ENCODE measurements at regions not wholly inside any gene's neighbourhood (a gene's known extent, or its start where the extent isn't known, plus 50 kb on each side); places are given as distances from the start of the nearest gene placed in this dataset.

- CTCF ChIA-PET, result interaction anchor here (0.9 kb wide), 1 partner anchor 797 kb away, joined by 3 read pairs; no protein-coding TSS in a partner anchor
- no peaks in the 10 kb centered on the region for H3K36me3 Mint-ChIP-seq (ENCODE audit: insufficient read depth, unreplicated experiment)
- TF ChIP-seq, protein P1, sequence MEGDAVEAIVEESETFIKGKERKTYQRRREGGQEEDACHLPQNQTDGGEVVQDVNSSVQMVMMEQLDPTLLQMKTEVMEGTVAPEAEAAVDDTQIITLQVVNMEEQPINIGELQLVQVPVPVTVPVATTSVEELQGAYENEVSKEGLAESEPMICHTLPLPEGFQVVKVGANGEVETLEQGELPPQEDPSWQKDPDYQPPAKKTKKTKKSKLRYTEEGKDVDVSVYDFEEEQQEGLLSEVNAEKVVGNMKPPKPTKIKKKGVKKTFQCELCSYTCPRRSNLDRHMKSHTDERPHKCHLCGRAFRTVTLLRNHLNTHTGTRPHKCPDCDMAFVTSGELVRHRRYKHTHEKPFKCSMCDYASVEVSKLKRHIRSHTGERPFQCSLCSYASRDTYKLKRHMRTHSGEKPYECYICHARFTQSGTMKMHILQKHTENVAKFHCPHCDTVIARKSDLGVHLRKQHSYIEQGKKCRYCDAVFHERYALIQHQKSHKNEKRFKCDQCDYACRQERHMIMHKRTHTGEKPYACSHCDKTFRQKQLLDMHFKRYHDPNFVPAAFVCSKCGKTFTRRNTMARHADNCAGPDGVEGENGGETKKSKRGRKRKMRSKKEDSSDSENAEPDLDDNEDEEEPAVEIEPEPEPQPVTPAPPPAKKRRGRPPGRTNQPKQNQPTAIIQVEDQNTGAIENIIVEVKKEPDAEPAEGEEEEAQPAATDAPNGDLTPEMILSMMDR (IDR thresholded peaks at IDR 0.05; ENCODE audit: unreplicated experiment), result no peak
- no peaks in the 10 kb centered on the region for H3K27me3 Mint-ChIP-seq (ENCODE audit: unreplicated experiment)
- no peaks in the 10 kb centered on the region for H3K9me3 Mint-ChIP-seq (ENCODE audit: low read depth, unreplicated experiment)
- no peaks in the 10 kb centered on the region for H3K4me1 Mint-ChIP-seq (ENCODE audit: low read depth, unreplicated experiment)
- intact Hi-C loops (cut with micrococcal nuclease; ENCODE audit: unreplicated experiment), result no loop called here
- BruUV-seq (replicated peaks), result no TSS peak
- no peak overlapping the region for H3K4me3 Mint-ChIP-seq (ENCODE audit: low read depth, unreplicated experiment)
- DNase-seq, result no peak
- H3K27ac Mint-ChIP-seq (ENCODE audit: unreplicated experiment), result no peak overlapping the region
Measured at GRCh38 chr2:204361738-204362137, 183.5 kb upstream of the PARD3B start.

DNA sequence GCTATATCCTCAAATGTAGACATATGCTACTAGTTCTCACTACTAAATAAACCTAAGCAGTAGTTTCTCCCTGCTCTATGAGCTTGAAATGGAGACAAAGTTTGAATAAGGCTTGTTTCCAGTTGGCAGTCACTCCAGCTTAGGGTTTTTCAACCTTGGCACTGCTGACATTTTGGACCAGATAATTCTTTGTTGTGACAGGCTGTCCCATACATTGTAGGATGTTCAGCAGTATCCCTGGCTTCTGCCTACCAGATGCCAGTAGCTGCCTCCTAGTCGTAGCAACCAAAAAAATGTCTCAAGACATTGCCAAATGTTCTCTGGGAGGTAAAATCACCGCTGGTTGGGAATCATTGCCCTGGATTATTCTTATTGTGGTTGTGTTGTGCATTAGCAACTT is 182.7 kb upstream of the PARD3B start:
- Mint-ChIP-seq H3K4me3 (ENCODE audit: low read depth, unreplicated experiment) (no peak overlapping the region), H3K4me1 (ENCODE audit: low read depth, unreplicated experiment) (no peaks in the 10 kb centered on the region), H3K27ac (ENCODE audit: unreplicated experiment) (no peak overlapping the region), H3K36me3 (ENCODE audit: insufficient read depth, unreplicated experiment) (no peaks in the 10 kb centered on the region), H3K9me3 (ENCODE audit: low read depth, unreplicated experiment) (no peaks in the 10 kb centered on the region), H3K27me3 (ENCODE audit: unreplicated experiment) (no peaks in the 10 kb centered on the region)
- TF ChIP-seq, protein P1 (IDR thresholded peaks at IDR 0.05; ENCODE audit: unreplicated experiment), result no peak
- DNase-seq, result no peak
- intact Hi-C loops (cut with micrococcal nuclease; ENCODE audit: unreplicated experiment), result no loop called here
- BruUV-seq (replicated peaks), result no TSS peak
- CTCF ChIA-PET, result interaction anchor here (0.9 kb wide), 1 partner anchor 796 kb away, joined by 3 read pairs; no protein-coding TSS in a partner anchor

DNA sequence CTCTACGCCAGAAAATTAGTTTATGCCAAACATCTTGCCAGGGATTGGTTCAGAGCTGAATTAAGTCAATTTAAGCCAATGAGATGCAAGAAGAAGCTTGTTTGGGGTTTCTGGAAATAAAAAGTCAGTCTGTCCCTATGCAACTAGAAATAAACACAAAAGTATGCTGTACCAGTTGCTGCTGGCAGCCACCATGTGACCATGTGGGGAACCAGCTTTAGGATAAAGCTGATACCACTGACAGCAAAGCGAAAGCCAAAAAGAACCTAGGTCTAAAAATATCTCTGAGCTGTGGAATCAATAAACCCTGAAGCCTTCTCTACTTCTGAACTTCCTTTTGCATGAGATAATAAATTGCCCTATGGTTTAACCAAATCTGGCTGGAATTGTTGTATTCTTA is 181.8 kb upstream of the PARD3B start:
- CTCF ChIA-PET, result no interaction called here
- Mint-ChIP-seq H3K4me1 (ENCODE audit: low read depth, unreplicated experiment) (no peaks in the 10 kb centered on the region), H3K27ac (ENCODE audit: unreplicated experiment) (no peak overlapping the region), H3K36me3 (ENCODE audit: insufficient read depth, unreplicated experiment) (no peaks in the 10 kb centered on the region), H3K4me3 (ENCODE audit: low read depth, unreplicated experiment) (no peak overlapping the region), H3K9me3 (ENCODE audit: low read depth, unreplicated experiment) (no peaks in the 10 kb centered on the region), H3K27me3 (ENCODE audit: unreplicated experiment) (no peaks in the 10 kb centered on the region)
- no TSS peak for BruUV-seq (replicated peaks)
- TF ChIP-seq, protein P1 (IDR thresholded peaks at IDR 0.05; ENCODE audit: unreplicated experiment), result no peak
- intact Hi-C loops (cut with micrococcal nuclease; ENCODE audit: unreplicated experiment), result no loop called here
- DNase-seq, result no peak

- CTCF ChIA-PET, result no interaction called here
- no peak overlapping the region for H3K4me3 Mint-ChIP-seq (ENCODE audit: low read depth, unreplicated experiment)
- TF ChIP-seq, protein P1 (IDR thresholded peaks at IDR 0.05; ENCODE audit: unreplicated experiment), result no peak
- H3K27ac Mint-ChIP-seq (ENCODE audit: unreplicated experiment), result no peak overlapping the region
- no TSS peak for BruUV-seq (replicated peaks)
- H3K36me3 Mint-ChIP-seq (ENCODE audit: insufficient read depth, unreplicated experiment), result no peaks in the 10 kb centered on the region
- no peak for DNase-seq
- no peaks in the 10 kb centered on the region for H3K4me1 Mint-ChIP-seq (ENCODE audit: low read depth, unreplicated experiment)
- intact Hi-C loops (cut with micrococcal nuclease; ENCODE audit: unreplicated experiment), result no loop called here
- no peaks in the 10 kb centered on the region for H3K27me3 Mint-ChIP-seq (ENCODE audit: unreplicated experiment)
- no peaks in the 10 kb centered on the region for H3K9me3 Mint-ChIP-seq (ENCODE audit: low read depth, unreplicated experiment)
Measured at GRCh38 chr2:204364860-204365535, 180.3 kb upstream of the PARD3B start.
